BJ (cell line): ENCODE measurements at regions not wholly inside any gene's neighbourhood (a gene's known extent, or its start where the extent isn't known, plus 50 kb on each side); places are given as distances from the start of the nearest gene placed in this dataset.

ENCODE experiments used
- CTCF ChIA-PET: fragments of 350-600 bp; formaldehyde crosslinking; extraction: SDS; loops from one replicate; lab custom pipeline; 2021; ENCODE audit warnings: antibody characterized with exemption, inconsistent platforms; lab: Yijun Ruan, JAX
- POLR2A ChIA-PET: fragments of 300-600 bp; sonication (Branson Sonifier 250); formaldehyde crosslinking; extraction: SDS; loops from one replicate; lab custom pipeline; 2021; ENCODE audit warnings: antibody characterized with exemption; lab: Charles Lee
- DNase-seq: peaks from one replicate; pipeline ENCODE4 v3.0.0-alpha.2; 2011; ENCODE audit warnings: low read depth
- H3K27me3 ChIP-seq: 2 replicates; pipeline ENCODE4 v1.6.0; 2011; ENCODE audit warnings: low read length; ENCODE audit not compliant: control insufficient read depth, insufficient read depth
- H3K36me3 ChIP-seq: 2 replicates; pipeline ENCODE4 v1.5.1; 2011; ENCODE audit warnings: low read length; ENCODE audit not compliant: control insufficient read depth, insufficient read depth
- H3K4me3 ChIP-seq: 2 replicates; pipeline ENCODE4 v1.5.1; 2011; ENCODE audit warnings: low read depth, mild to moderate bottlenecking, control low read depth, low read length
- TF ChIP-seq, protein P1 (sequence below): IDR thresholded peaks from 2 replicates; pipeline ENCODE4 v1.5.1; 2011; ENCODE audit warnings: low read depth, mild to moderate bottlenecking, control low read depth, inconsistent platforms, low read length, moderate library complexity; ENCODE audit not compliant: insufficient read depth

DNA sequence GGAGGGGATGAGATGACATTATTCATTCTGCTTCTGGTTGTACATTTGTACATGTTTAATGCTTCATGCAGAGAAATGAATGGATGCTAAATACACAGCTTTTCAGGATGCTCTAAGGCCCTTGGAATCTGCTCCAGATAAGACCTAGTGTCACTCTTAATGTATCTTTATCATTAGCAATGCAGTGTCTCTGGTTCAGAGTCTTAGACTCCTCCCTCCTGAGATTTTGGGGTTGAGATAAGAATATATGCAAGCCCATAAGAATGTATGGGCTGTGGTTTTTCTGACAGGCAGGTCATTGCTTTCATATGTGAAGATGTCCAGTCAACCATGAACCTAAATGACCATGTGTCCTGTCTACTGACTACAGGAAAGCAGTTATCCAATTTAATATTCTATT lies 415.5 kb downstream of the RPS6KC1 start:
- no peak for DNase-seq
- CTCF ChIA-PET = no interaction called here
- TF ChIP-seq, protein P1, sequence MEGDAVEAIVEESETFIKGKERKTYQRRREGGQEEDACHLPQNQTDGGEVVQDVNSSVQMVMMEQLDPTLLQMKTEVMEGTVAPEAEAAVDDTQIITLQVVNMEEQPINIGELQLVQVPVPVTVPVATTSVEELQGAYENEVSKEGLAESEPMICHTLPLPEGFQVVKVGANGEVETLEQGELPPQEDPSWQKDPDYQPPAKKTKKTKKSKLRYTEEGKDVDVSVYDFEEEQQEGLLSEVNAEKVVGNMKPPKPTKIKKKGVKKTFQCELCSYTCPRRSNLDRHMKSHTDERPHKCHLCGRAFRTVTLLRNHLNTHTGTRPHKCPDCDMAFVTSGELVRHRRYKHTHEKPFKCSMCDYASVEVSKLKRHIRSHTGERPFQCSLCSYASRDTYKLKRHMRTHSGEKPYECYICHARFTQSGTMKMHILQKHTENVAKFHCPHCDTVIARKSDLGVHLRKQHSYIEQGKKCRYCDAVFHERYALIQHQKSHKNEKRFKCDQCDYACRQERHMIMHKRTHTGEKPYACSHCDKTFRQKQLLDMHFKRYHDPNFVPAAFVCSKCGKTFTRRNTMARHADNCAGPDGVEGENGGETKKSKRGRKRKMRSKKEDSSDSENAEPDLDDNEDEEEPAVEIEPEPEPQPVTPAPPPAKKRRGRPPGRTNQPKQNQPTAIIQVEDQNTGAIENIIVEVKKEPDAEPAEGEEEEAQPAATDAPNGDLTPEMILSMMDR = no peak

DNA sequence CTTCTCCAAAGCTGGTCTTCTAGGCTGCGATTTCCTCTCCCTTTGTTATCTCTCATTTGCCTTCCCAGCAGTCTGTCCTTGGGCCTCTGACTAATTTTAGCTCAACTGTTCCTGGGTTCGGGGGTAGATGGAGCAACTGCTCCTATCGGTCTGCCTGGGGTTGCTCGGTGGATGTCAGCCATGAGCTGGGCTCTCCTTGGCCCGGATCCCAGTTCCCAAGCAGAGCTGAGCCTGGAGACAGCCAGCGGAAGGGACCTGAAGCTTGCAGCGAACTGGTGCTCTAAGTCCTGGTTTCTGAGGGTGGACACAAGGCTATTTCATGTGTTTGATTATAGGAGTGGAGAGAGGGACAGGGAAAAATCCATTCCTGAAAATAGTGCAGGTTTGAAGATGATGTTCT lies 423.0 kb downstream of the RPS6KC1 start:
- Histone ChIP-seq H3K36me3 (no peaks in the 10 kb centered on the region), H3K27me3 (no peaks in the 10 kb centered on the region), H3K4me3 (no peak overlapping the region)
- CTCF ChIA-PET = no interaction called here
- TF ChIP-seq, protein P1 = no peak
- POLR2A ChIA-PET = no interaction called here
- no peak for DNase-seq

More for the DNA sequence above, 415.5 kb downstream of the RPS6KC1 start:
- no peaks in the 10 kb centered on the region for H3K36me3 ChIP-seq
- POLR2A ChIA-PET = no interaction called here
- H3K4me3 ChIP-seq = no peak overlapping the region
- H3K27me3 ChIP-seq = no peaks in the 10 kb centered on the region

DNA sequence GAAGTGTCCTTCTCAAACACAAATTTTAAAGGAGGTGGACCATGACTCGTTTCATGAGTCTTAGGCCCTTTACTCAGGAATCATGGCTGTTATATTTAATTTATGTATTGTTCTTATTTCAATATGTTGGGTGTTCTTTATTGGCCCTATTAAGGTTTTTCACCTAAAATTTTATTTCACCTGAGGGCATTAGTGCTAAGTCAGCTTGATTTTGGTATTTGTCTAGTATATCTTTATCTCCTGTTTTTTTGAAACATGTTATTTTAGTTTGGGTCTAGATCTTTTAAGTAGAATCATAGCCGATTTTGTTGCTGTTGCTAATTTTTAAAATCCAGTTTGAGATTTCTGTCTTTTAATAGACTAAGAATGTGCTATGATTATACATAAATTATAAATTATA lies 430.4 kb downstream of the RPS6KC1 start:
- ChIA-PET CTCF (no interaction called here), POLR2A (no interaction called here)
- Histone ChIP-seq H3K4me3 (no peak overlapping the region), H3K27me3 (no peaks in the 10 kb centered on the region), H3K36me3 (no peaks in the 10 kb centered on the region)
- TF ChIP-seq, protein P1 = no peak
- DNase-seq = no peak

DNA sequence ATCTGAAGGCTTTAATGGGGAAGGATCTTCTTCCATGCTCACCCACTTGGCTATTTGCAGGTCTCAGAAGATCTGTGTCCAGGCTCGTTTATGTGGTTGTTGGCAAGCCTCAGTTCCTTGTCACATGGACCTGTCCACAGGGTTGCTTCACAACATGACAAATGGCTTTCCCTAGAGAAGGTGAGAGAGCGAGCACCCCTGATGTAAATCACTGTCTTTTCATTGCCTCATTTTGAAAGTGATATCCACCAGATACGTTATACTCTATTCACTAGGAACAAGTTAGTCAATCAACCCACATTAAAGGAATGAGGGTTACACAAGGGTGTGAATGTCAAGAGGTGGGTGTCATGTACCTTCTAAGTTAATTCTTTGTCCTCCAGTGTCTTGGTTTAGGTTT lies 433.3 kb downstream of the RPS6KC1 start:
- Histone ChIP-seq H3K36me3 (no peaks in the 10 kb centered on the region), H3K4me3 (no peak overlapping the region), H3K27me3 (no peaks in the 10 kb centered on the region)
- no peak for DNase-seq
- POLR2A ChIA-PET = no interaction called here
- TF ChIP-seq, protein P1 = no peak
- CTCF ChIA-PET = no interaction called here

DNA sequence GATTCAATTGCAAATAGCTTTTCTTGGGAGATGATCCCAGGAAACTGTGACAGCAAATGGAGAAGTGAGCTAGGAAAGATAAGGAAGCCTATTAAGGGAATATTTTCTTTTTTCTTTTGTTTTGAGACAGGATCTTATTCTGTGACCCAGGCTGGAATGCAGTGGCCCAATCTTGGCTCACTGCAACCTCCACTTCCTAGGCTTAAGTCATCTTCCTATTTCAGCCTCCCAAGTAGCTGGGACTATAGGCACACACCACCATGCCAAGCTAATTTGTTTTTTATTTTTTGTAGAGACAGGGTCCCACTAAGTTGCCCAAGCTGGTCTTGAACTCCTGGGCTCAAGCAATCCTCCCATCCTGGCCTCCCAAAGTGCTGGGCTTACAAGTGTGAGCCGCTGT lies 433.7 kb downstream of the RPS6KC1 start:
- Histone ChIP-seq H3K27me3 (no peaks in the 10 kb centered on the region), H3K4me3 (no peak overlapping the region), H3K36me3 (no peaks in the 10 kb centered on the region)
- DNase-seq = no peak
- ChIA-PET CTCF (no interaction called here), POLR2A (no interaction called here)
- TF ChIP-seq, protein P1 = no peak
